Fibroblast of lung (primary cell): ENCODE measurements at regions not wholly inside any gene's neighbourhood (a gene's known extent, or its start where the extent isn't known, plus 50 kb on each side); places are given as distances from the start of the nearest gene placed in this dataset.

Source experiments
- CTCF ChIP-seq, 2 donors: IDR thresholded peaks in 1 of 2; conservative IDR thresholded peaks in 1 of 2; 1 replicate in 1 of 2; 2 replicates in 1 of 2; pipeline ENCODE4 v1.5.1; 2011 to 2012; ENCODE audit warnings: low read length in 2 of 2, control low read depth in 1 of 2, inconsistent platforms in 1 of 2, low read depth in 1 of 2, mild to moderate bottlenecking in 1 of 2
- EZH2 ChIP-seq: IDR thresholded peaks from 2 replicates; pipeline ENCODE4 v1.5.1; 2012; ENCODE audit warnings: low read length, control low read depth, mild to moderate bottlenecking; ENCODE audit errors: missing control alignments

- no peak for TF ChIP-seq CTCF (conservative IDR thresholded peaks at IDR 0.05 in 1 of 2, IDR thresholded peaks at IDR 0.05 in 1 of 2; ENCODE audit: low read depth in 1 of 2, low read length in 2 of 2)
- no peak for TF ChIP-seq EZH2
These were observed 84.9 kb upstream of the SCAF8 start for GRCh38 chr6:154648188-154648887.
